Stimulated activated CD4-positive, alpha-beta T cell treated with anti-CD3 and anti-CD28 coated beads, Interleukin-4, amount 100 ng/mL, for 1 hour (primary cell): ENCODE measurements at regions not wholly inside any gene's neighbourhood (a gene's known extent, or its start where the extent isn't known, plus 50 kb on each side); places are given as distances from the start of the nearest gene placed in this dataset.

Experiments used
- DNase-seq: peaks from one replicate; pipeline ENCODE4 v3.0.0-alpha.2; 2020

GRCh38 chr15:62446984-62447383 is 281.9 kb upstream of the C2CD4B start:
- no peak for DNase-seq

GRCh38 chr15:62447742-62448141 is 282.7 kb upstream of the C2CD4B start:
- no peak for DNase-seq

- no peak for DNase-seq
These were observed 284.6 kb upstream of the C2CD4B start for GRCh38 chr15:62449638-62450037.

GRCh38 chr15:62450061-62450460 is 285.0 kb upstream of the C2CD4B start:
- DNase-seq: no peak

DNA sequence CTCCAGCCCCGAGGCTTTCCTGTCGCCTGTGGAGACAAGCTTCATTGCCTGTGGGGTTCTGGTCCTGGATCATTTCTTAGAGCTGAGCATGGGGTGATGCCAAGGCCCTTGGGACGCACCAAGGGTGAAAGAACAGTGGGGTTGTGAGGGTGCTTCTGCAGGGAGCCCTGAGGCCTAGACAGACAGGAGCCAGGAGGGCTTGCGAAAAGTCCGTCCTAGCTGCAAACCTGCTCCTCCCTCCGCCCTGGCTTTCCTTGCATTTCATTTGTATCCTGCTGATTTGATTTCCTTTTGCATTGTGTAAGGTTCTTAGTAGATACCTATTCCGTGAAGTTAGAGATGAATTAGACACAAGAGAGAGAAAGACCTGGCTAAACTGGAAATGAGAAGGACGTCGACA is 286.9 kb upstream of the C2CD4B start:
- no peak for DNase-seq

DNA sequence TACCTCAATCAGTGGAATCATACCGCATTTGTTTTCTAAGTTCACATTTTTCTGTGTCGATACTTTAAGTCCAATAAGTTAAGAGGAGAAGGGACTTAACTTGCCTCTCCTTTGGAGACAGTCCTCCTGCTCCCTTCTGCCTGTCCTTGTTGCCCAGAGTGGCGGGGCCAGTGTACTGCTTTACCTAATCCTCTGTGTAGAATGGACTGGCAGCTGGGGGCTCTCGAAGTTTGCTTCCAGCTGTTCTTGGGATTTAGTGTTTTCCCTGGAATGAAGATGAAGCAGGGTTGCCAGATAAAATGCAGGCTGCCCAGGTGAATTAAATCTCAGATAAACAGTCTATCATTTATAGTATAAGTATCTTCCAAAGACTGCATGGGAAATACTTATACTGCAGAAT is 287.6 kb upstream of the C2CD4B start:
- DNase-seq: no peak

- DNase-seq: no peak
These were observed 288.3 kb upstream of the C2CD4B start for GRCh38 chr15:62453375-62453774.

DNA sequence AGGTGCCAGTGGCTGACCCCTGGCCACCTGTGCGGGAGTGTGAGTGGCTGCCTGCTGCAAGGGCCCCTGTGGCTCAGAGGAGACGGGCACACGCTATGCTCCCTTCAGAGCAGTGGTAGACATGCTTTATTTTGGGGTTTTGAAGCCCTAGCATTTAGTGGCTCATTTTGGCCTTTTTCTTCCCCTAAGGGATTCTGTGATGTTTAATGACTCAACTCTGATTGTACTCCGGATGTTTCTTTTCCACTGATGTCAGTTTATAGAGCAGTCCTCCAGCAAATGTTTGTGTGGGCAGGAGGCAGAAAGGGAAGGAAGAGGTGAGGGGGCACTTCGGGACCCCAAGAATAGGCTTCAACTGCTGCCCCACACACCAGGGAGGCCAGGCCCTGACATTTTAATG is 288.9 kb upstream of the C2CD4B start:
- DNase-seq: no peak

GRCh38 chr15:62454567-62455172 is 289.6 kb upstream of the C2CD4B start:
- DNase-seq: no peak

GRCh38 chr15:62455441-62455921 is 290.4 kb upstream of the C2CD4B start:
- no peak for DNase-seq

GRCh38 chr15:62456011-62456920 is 291.2 kb upstream of the C2CD4B start:
- no peak for DNase-seq

DNA sequence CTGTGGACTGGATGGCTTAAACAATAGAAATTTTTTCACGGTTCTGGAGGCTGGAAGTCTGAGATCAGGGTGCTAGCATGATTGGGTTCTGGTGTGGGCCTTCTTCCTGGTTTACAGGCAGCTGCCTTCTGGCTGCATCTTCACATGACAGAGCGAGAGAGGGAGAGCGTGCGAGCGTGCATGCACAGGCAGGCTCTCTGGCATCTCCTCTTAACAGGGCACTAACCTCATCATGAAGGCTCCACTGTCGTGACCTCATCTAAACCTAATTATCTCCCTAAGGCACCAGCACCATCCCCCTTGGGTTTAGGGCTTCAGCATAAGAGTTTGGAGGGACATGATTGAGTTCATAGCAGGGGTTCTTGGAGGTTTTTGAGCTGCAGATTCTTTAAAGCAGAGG is 292.0 kb upstream of the C2CD4B start:
- DNase-seq: no peak

DNA sequence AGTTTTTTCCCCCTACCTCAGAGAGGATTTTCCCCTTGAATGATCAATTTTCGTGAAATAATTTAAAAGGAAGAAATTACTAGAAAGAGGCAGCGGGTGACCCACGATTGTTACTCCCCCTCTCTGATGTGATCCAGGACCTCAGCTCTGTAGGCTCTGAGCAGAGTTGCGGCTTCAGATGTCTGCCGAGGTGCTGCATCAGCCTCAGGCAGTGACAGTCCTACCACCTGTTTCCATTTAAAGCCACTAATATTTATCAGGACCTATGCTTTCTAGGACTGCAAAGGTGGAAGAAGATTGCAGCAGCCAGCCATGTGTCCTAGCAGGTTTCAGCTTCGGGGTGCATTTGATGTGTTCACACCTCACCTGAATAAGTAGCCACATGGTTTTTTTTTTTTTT is 294.8 kb upstream of the C2CD4B start:
- DNase-seq: no peak

GRCh38 chr15:62462268-62462667 is 297.2 kb upstream of the C2CD4B start:
- no peak for DNase-seq

- DNase-seq: no peak
These were observed 297.6 kb upstream of the C2CD4B start for GRCh38 chr15:62462721-62463120.

DNA sequence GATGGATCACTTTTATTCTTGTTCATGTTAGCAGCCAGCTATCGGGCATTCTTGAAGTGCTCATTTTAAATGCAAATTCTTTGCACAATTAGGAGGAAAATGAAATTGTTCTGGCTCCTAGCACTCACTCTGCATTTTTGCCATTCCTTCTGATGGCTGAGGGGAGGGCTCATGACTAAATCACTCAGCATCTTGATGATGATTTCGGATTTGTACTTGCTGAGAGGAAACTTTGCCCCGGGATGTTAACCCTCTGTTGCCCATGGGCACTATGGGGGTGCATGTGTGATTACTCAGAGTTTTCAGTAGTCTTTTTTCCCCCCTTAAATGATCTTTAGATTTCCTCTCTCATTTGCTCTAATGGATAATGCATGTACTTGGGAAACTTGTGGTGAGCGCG is 299.6 kb upstream of the C2CD4B start:
- no peak for DNase-seq

DNA sequence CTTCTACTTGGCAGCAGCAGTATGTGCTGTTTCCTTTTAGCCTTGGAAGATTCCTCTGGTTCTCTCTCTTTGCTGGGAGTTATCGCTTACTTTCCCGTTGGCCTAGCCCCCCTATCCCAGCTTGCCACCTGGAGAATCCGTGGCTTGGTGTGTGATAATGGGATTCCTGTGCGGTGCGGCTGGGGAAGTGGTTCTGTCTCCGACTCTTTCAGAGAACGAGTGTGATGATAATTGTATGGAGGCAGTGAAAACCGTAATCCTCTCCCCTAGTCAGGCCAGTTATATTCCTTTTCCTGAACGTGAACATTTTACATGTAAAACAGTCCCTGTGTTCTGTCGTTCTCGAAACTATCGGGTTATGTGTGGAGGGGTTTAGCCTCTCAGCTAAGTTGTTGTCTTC is 300.1 kb upstream of the C2CD4B start:
- no peak for DNase-seq

GRCh38 chr15:62469478-62469873 is 304.4 kb upstream of the C2CD4B start:
- no peak for DNase-seq

- no peak for DNase-seq
These were observed 305.0 kb upstream of the C2CD4B start for GRCh38 chr15:62469874-62470688.

- no peak for DNase-seq
These were observed 307.7 kb upstream of the C2CD4B start for GRCh38 chr15:62472616-62473299.

DNA sequence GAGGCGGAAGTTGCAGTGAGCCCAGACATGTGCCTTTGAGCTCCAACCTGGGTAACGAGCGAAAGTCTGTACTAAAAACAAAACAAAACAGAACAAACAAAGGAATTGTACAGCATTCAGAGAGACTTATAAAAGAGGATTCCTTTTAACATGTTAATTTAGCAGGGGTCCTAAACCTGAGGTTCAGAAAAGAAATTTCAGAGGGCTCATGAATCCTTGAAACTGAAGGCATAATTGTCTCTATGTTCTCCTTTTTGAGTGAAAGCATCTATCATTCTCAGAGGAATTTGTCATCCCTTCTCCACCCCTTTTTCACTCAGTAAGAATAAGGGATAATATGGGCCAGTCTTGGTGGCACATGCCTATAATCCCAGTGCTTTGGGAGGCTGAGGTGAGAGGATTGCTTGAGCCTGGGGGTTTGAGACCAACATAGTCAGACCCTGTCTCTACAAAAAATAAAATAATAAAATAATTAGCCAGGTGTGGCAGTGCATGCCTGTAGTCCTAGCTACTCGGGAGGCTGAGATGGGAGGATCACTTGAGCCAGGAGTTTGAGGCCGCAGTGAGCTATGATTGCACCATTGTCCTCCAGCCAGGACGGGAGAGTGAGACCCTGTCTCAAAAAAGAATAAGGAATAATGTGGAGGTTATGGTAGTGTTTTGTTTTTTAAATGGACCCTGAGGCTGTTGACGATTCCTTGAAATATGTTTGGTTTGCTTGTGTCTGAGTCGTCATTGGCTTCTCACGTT is 309.1 kb upstream of the C2CD4B start:
- no peak for DNase-seq

DNA sequence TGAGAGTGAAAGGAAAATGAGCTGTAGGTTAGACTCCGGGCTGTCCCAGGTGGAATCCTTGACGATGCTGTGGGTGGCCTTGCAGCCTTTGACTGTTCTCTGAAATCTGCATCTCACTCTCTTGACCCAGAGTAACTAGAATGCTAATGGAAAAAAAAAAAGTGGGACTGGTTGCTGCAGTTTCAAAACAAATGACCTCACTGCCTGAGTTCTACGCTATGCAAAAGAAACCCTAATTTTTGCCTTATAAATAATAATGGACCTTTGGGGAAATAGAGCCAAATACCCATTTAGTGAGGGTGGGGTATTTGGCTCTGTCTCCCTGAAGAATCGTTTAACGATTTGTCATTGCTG is 309.7 kb upstream of the C2CD4B start:
- DNase-seq: no peak
